Ascending aorta (tissue), 2 donors: ENCODE measurements at regions not wholly inside any gene's neighbourhood (a gene's known extent, or its start where the extent isn't known, plus 50 kb on each side); places are given as distances from the start of the nearest gene placed in this dataset.

Experiments used
- DNase-seq, 2 donors: peaks; one replicate each; pipeline ENCODE4 v3.0.0-alpha.2; 2019; ENCODE audit warnings: low spot score in 2 of 2
- H3K27ac ChIP-seq, 2 donors: fragments of 200-600 bp; sonication (generic); one replicate each; pipeline ENCODE4 v1.5.1; 2016 to 2017; ENCODE audit warnings: mild to moderate bottlenecking in 1 of 2
- H3K27me3 ChIP-seq: fragments of 200-600 bp; sonication (generic); one replicate; pipeline ENCODE4 v1.5.1; 2017
- H3K36me3 ChIP-seq, 2 donors: fragments of 200-600 bp; sonication (generic); one replicate each; pipeline ENCODE4 v1.5.1; 2016
- H3K4me1 ChIP-seq, 2 donors: fragments of 200-600 bp; sonication (generic); one replicate each; pipeline ENCODE4 v1.5.1; 2016 to 2017; ENCODE audit warnings: mild to moderate bottlenecking in 1 of 2
- H3K4me3 ChIP-seq, 2 donors: fragments of 200-600 bp; sonication (generic); one replicate each; pipeline ENCODE4 v1.5.1; 2016 to 2017; ENCODE audit warnings: mild to moderate bottlenecking in 1 of 2
- H3K9me3 ChIP-seq, 2 donors: fragments of 200-600 bp; sonication (generic); one replicate each; pipeline ENCODE4 v1.5.1; 2016
- CTCF ChIP-seq, 3 experiments: fragments of 200-600 bp in 2 of 3; fragments of 450-650 bp in 1 of 3; sonication (generic) in 2 of 3; IDR thresholded peaks; one replicate each; pipeline ENCODE4 v1.5.1; 2016 to 2019; ENCODE audit warnings: antibody characterized with exemption in 3 of 3, mild to moderate bottlenecking in 1 of 3, moderate library complexity in 1 of 3
- intact Hi-C: fragments of 100-400 bp; cut with DNase I; formaldehyde crosslinking; loops from one replicate; pipeline ENCODE4 v1.15.1; 2023

- no peaks in the 10 kb centered on the region for H3K36me3 ChIP-seq
- DNase-seq, result no peak
- intact Hi-C loops, result no loop called here
- H3K27me3 ChIP-seq, result no peaks in the 10 kb centered on the region
- H3K4me3 ChIP-seq, result no peak overlapping the region
- peaks cover 0 to under 1% of the 10 kb centered on the region in 2 donors for H3K4me1 ChIP-seq
- H3K27ac ChIP-seq, result no peak overlapping the region
- TF ChIP-seq CTCF (IDR thresholded peaks at IDR 0.05), result no peak
- H3K9me3 ChIP-seq, result no peaks in the 10 kb centered on the region
These were observed 227.8 kb downstream of the TANC2 start for GRCh38 chr17:63193827-63194226.

GRCh38 chr17:63196772-63197335, 230.8 kb downstream of the TANC2 start:
- TF ChIP-seq CTCF (IDR thresholded peaks at IDR 0.05), result no peak
- DNase-seq, result no peak
- Histone ChIP-seq H3K27me3 (no peaks in the 10 kb centered on the region), H3K36me3 (no peaks in the 10 kb centered on the region), H3K27ac (no peak overlapping the region), H3K4me3 (no peak overlapping the region), H3K4me1 (no peaks in the 10 kb centered on the region), H3K9me3 (no peaks in the 10 kb centered on the region)
- intact Hi-C loops, result no loop called here

- DNase-seq, result no peak
- Histone ChIP-seq H3K27me3 (no peaks in the 10 kb centered on the region), H3K36me3 (no peaks in the 10 kb centered on the region), H3K27ac (no peak overlapping the region), H3K9me3 (peaks cover 0 to 15% of the 10 kb centered on the region in 2 donors), H3K4me3 (no peak overlapping the region), H3K4me1 (no peaks in the 10 kb centered on the region)
- TF ChIP-seq CTCF (IDR thresholded peaks at IDR 0.05), result no peak
- intact Hi-C loops, result no loop called here
These were observed 237.6 kb downstream of the TANC2 start for GRCh38 chr17:63203652-63204051.

GRCh38 chr17:63221939-63222338, 224.2 kb downstream of the CYB561 start:
- TF ChIP-seq CTCF (IDR thresholded peaks at IDR 0.05), result no peak
- intact Hi-C loops, result no loop called here
- H3K9me3 ChIP-seq, result no peaks in the 10 kb centered on the region
- no peak for DNase-seq
- H3K27me3 ChIP-seq, result no peaks in the 10 kb centered on the region
- H3K4me1 ChIP-seq, result no peaks in the 10 kb centered on the region
- no peaks in the 10 kb centered on the region for H3K36me3 ChIP-seq
- H3K27ac ChIP-seq, result no peak overlapping the region
- no peak overlapping the region for H3K4me3 ChIP-seq

- intact Hi-C loops, result no loop called here
- Histone ChIP-seq H3K27me3 (no peaks in the 10 kb centered on the region), H3K4me1 (no peaks in the 10 kb centered on the region), H3K9me3 (no peaks in the 10 kb centered on the region), H3K4me3 (no peak overlapping the region), H3K27ac (no peak overlapping the region), H3K36me3 (no peaks in the 10 kb centered on the region)
- TF ChIP-seq CTCF (IDR thresholded peaks at IDR 0.05), result no peak
- no peak for DNase-seq
These were observed 223.5 kb downstream of the CYB561 start for GRCh38 chr17:63222655-63223054.
